Neural progenitor cell (in vitro differentiated cells): ENCODE measurements at regions not wholly inside any gene's neighbourhood (a gene's known extent, or its start where the extent isn't known, plus 50 kb on each side); places are given as distances from the start of the nearest gene placed in this dataset.
"Not testable (repeated sequence)": the region's sequence is repeated elsewhere in the genome, so short reads cannot be mapped to it uniquely, and the experiment has no call there.

Experiments
- EZH2 ChIP-seq: fragments of 200-600 bp; sonication (generic); IDR thresholded peaks from 2 replicates; pipeline ENCODE4 v1.6.1; 2017; ENCODE audit warnings: antibody characterized with exemption, mild to moderate bottlenecking, moderate library complexity
- TF ChIP-seq, protein P1 (sequence below): fragments of 200-600 bp; sonication (generic); IDR thresholded peaks from 2 replicates; pipeline ENCODE4 v1.5.1; 2017; ENCODE audit warnings: antibody characterized with exemption, mild to moderate bottlenecking

DNA sequence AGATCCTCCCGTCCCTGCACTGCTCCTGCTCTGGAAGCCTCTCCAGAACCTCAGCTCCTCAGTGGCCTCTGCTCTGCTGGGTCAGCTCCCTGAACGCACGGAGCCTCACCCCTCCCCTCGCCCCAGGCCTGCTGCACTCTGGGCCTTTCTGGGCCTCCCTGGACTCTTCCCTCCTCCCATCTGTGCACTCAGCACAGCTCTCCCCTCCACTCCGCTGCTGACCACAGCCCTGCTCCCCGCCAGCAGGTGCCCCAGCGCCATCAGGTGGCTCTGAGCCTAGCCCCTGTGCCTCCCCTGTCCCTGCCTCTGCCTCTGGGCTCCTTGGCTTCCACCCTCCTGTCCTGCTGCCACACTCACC is 121.0 kb downstream of the TMEM121 start:
- TF ChIP-seq, protein P1, sequence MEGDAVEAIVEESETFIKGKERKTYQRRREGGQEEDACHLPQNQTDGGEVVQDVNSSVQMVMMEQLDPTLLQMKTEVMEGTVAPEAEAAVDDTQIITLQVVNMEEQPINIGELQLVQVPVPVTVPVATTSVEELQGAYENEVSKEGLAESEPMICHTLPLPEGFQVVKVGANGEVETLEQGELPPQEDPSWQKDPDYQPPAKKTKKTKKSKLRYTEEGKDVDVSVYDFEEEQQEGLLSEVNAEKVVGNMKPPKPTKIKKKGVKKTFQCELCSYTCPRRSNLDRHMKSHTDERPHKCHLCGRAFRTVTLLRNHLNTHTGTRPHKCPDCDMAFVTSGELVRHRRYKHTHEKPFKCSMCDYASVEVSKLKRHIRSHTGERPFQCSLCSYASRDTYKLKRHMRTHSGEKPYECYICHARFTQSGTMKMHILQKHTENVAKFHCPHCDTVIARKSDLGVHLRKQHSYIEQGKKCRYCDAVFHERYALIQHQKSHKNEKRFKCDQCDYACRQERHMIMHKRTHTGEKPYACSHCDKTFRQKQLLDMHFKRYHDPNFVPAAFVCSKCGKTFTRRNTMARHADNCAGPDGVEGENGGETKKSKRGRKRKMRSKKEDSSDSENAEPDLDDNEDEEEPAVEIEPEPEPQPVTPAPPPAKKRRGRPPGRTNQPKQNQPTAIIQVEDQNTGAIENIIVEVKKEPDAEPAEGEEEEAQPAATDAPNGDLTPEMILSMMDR: not testable (repeated sequence)
- TF ChIP-seq EZH2: not testable (repeated sequence)
